ENCODE measurements at regions not wholly inside any gene's neighbourhood (a gene's known extent, or its start where the extent isn't known, plus 50 kb on each side); places are given as distances from the start of the nearest gene placed in this dataset.
"Not testable (repeated sequence)": the region's sequence is repeated elsewhere in the genome, so short reads cannot be mapped to it uniquely, and the experiment has no call there.

DNA sequence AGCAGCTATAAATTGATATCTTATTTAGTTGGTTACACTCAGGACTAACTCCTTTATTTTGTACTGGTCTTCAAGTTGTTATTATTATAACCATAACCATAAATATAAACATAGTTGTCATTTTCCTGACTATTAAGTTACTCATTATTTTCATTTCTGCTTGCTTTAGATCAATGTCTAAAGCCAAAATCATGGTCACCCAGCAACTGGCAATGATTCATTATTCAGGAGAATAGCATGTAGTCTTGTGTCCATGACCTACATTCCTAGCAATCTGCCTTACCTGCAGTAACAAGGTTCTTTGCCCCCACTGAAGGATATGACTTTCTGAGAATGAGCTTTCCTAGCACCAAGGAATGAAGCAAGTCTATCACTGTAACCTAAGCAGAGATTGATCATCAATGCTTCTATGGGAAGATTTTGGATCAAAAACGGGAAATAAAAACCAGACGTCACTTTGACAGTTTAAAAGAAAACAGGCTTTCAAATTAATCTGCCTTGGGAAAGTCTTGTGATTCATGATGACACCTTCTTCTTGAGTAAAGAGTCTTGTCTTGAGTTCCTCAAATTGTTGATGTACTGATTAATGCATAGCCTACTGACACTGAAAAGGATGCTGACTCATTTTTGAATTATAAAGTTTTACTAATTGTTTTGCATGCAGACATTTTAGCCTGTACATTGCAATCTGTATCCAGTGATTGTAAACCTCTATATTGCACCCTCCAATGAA, 203.3 kb upstream of the IVNS1ABP start:
- Histone ChIP-seq H3K4me3 (ENCODE audit: low read length) (no peak overlapping the region), H3K9ac (ENCODE audit: low read depth, low read length) (no peak overlapping the region), H3K9me3 (ENCODE audit: insufficient read depth, low read depth, low read length) (peaks cover 57% of the 10 kb centered on the region), H3K27ac (ENCODE audit: low read length) (no peak overlapping the region), H3K27me3 (ENCODE audit: insufficient read depth, low read length) (no peaks in the 10 kb centered on the region), H3K36me3 (ENCODE audit: insufficient read depth, low read depth, low read length) (no peaks in the 10 kb centered on the region), H3K4me1 (ENCODE audit: insufficient read depth, low read length) (no peaks in the 10 kb centered on the region)

DNA sequence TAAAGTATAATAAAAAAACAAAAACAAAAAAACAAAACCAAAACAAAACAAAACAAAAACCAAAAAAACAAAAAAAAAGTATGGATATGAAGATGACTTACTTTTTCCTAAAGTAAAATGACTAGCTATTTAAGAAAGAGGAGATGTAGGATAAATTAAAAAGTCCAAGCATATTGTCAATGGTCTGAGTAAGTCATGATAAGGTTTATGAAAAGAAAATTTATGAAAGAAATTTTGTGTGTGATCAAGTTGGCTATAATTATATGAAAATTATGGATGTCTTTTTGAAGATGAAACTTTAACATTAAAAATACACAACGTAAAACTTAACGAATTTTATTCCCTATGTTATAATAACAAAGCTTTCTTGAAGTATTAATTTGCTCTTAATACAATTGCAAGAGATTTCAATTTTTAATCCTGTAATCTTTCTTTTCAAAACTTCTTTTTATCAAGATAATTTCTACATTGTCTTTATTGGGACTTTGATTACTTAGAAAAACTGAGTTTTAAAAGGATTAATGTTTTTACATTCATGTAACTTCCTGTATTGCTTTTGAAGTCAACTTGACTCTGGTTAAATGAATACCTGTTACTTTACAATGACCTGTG, 200.9 kb upstream of the IVNS1ABP start:
- H3K36me3 ChIP-seq (ENCODE audit: insufficient read depth, low read depth, low read length): no peaks in the 10 kb centered on the region
- no peak overlapping the region for H3K9ac ChIP-seq (ENCODE audit: low read depth, low read length)
- no peak overlapping the region for H3K27ac ChIP-seq (ENCODE audit: low read length)
- no peaks in the 10 kb centered on the region for H3K4me1 ChIP-seq (ENCODE audit: insufficient read depth, low read length)
- H3K4me3 ChIP-seq (ENCODE audit: low read length): no peak overlapping the region; the same call in 1 of the 2 replicates
- H3K9me3 ChIP-seq (ENCODE audit: insufficient read depth, low read depth, low read length): peaks cover 45% of the 10 kb centered on the region
- no peaks in the 10 kb centered on the region for H3K27me3 ChIP-seq (ENCODE audit: insufficient read depth, low read length)

DNA sequence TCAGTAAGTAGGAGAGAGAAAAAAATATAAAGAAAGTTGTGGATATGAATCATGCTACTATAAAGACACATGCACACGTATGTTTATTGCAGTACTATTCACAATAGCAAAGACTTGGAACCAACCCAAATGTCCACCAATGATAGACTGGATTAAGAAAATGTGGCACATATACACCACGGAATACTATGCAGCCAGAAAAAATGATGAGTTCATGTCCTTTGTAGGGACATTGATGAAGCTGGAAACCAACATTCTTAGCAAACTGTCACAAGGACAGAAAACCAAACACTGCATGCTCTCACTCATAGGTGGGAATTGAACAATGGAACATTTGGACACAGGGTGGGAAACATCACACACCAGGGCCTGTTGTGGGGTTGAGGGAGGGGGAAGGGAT, 200.3 kb upstream of the IVNS1ABP start:
- H3K9me3 ChIP-seq (ENCODE audit: insufficient read depth, low read depth, low read length): peaks cover 44% of the 10 kb centered on the region
- not testable (repeated sequence) for H3K4me3 ChIP-seq (ENCODE audit: low read length); H3K27me3 ChIP-seq (ENCODE audit: insufficient read depth, low read length); H3K27ac ChIP-seq (ENCODE audit: low read length); H3K36me3 ChIP-seq (ENCODE audit: insufficient read depth, low read depth, low read length); H3K4me1 ChIP-seq (ENCODE audit: insufficient read depth, low read length); H3K9ac ChIP-seq (ENCODE audit: low read depth, low read length)

DNA sequence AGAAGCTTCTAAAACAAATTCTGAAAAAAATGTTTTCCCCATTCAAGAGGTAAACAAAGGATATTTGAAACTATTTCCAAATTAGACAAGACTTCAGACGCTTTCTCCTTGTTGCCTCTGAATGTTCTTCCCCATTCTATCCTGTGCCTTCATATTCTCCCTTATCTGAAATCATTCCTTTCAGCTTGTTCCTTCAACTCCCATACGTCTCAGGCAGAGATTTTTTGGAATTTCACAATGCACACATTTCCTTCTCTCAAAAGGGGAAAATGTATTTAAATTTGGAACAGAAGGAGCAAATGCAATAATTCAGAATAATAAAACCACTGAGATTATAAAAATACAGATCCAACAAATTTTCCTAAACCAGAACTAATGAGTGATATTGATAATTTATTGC, 198.7 kb upstream of the IVNS1ABP start:
- Histone ChIP-seq H3K9me3 (ENCODE audit: insufficient read depth, low read depth, low read length) (peaks cover 44% of the 10 kb centered on the region), H3K4me1 (ENCODE audit: insufficient read depth, low read length) (no peaks in the 10 kb centered on the region), H3K9ac (ENCODE audit: low read depth, low read length) (no peak overlapping the region), H3K27ac (ENCODE audit: low read length) (no peak overlapping the region), H3K27me3 (ENCODE audit: insufficient read depth, low read length) (no peaks in the 10 kb centered on the region), H3K4me3 (ENCODE audit: low read length) (no peak overlapping the region), H3K36me3 (ENCODE audit: insufficient read depth, low read depth, low read length) (no peaks in the 10 kb centered on the region)

DNA sequence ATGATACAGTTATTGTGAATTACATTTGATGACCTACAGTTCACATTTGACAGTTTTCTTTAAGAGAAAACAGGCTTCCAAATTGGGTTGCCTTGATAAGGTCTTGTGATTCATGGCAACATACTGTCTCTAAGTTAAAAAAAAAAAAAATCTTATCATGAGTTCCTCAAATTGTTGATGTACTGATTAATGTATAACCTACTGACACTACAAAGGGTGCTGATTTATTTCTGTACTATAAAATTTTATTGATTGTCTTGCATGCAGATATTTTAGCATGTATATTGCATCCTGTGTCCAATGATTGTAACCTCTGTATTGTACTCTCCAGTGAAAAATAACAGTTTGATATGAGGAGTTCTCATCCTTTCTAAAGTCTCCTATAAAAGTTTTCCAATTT, 197.3 kb upstream of the IVNS1ABP start:
- Histone ChIP-seq H3K27me3 (ENCODE audit: insufficient read depth, low read length) (no peaks in the 10 kb centered on the region), H3K9me3 (ENCODE audit: insufficient read depth, low read depth, low read length) (peaks cover 37% of the 10 kb centered on the region), H3K36me3 (ENCODE audit: insufficient read depth, low read depth, low read length) (no peaks in the 10 kb centered on the region)

DNA sequence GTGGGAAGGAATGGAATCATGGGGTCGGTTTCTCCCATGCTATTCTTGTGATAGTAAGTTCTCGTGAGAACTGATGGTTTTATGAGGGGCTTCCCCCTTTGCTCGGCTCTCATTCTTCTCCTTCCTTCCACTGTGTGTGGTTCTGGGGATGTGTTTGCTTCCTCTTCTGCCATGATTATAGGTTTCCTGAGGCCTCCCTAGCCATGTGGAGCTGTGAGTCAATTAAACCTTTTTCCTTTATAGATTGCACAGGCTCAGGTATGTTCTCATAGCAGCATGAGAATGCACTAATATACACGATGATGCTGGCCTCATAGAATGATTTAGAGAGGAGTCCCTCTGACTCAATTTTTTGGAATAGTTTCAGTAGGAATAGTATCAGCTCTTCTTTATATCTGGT, 195.4 kb upstream of the IVNS1ABP start:
- Histone ChIP-seq H3K9me3 (ENCODE audit: insufficient read depth, low read depth, low read length) (peaks cover 19% of the 10 kb centered on the region), H3K27ac (ENCODE audit: low read length) (no peak overlapping the region), H3K4me1 (ENCODE audit: insufficient read depth, low read length) (no peaks in the 10 kb centered on the region), H3K9ac (ENCODE audit: low read depth, low read length) (no peak overlapping the region), H3K4me3 (ENCODE audit: low read length) (no peak overlapping the region), H3K27me3 (ENCODE audit: insufficient read depth, low read length) (no peaks in the 10 kb centered on the region), H3K36me3 (ENCODE audit: insufficient read depth, low read depth, low read length) (no peaks in the 10 kb centered on the region)

More for the DNA sequence above, 197.3 kb upstream of the IVNS1ABP start:
- Histone ChIP-seq H3K4me1 (ENCODE audit: insufficient read depth, low read length) (no peaks in the 10 kb centered on the region), H3K9ac (ENCODE audit: low read depth, low read length) (no peak overlapping the region), H3K4me3 (ENCODE audit: low read length) (no peak overlapping the region), H3K27ac (ENCODE audit: low read length) (no peak overlapping the region)

DNA sequence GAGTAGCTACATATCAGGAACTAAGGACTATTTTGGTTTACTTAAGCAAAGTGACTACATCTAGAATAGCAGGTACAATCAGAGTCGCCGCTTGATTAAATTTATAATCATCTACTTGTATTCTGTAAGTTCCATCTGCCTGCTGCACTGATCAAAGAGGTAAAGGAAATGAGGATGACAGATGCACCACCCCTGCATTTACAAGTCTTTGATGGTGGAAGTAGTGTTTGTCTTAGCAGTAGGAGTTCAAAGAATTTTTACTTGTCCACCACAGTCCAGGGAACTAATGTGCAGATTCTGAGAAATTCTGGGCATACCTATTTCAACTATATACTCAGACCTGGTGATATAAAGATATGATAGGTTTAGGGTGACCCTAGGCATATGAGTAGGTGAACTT, 184.1 kb upstream of the IVNS1ABP start:
- H3K4me3 ChIP-seq (ENCODE audit: low read length): no peak overlapping the region
- no peaks in the 10 kb centered on the region for H3K27me3 ChIP-seq (ENCODE audit: insufficient read depth, low read length)
- no peaks in the 10 kb centered on the region for H3K36me3 ChIP-seq (ENCODE audit: insufficient read depth, low read depth, low read length)
- H3K4me1 ChIP-seq (ENCODE audit: insufficient read depth, low read length): no peaks in the 10 kb centered on the region
- H3K9me3 ChIP-seq (ENCODE audit: insufficient read depth, low read depth, low read length): peaks cover under 1% of the 10 kb centered on the region; the same call in 1 of the 2 replicates
- H3K27ac ChIP-seq (ENCODE audit: low read length): no peak overlapping the region
- H3K9ac ChIP-seq (ENCODE audit: low read depth, low read length): no peak overlapping the region

DNA sequence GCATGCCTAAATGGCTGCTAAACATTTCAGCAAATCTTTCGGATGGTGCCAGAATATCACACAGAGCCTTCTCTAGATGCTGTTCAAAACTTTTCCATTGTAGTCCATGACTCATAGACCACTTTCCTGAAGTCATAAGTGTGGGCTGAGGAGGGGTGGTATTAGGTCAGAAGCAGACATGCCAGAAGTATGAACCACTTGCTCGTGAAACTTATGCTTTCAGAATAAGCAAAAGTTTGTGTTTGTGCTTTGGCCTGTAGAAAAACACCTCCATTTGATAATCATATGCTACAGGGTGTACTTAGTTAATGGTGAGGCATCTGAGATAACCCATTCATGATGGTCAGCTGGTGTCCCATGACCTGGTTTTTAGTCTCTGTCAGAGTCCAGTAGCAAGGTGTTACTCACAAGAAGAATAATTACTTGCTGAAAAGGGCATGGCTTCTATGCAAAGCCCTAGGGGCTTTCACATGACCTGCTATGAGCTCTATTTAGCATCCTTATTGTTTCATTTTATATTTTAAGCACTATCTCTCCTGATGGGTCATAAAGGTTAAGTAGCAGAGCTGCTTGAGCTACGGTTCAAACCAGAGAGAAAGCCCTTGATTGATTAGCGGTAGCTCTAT, 183.1 kb upstream of the IVNS1ABP start:
- Histone ChIP-seq H3K36me3 (ENCODE audit: insufficient read depth, low read depth, low read length) (no peaks in the 10 kb centered on the region), H3K9ac (ENCODE audit: low read depth, low read length) (no peak overlapping the region), H3K27me3 (ENCODE audit: insufficient read depth, low read length) (no peaks in the 10 kb centered on the region), H3K4me3 (ENCODE audit: low read length) (no peak overlapping the region), H3K9me3 (ENCODE audit: insufficient read depth, low read depth, low read length) (no peaks in the 10 kb centered on the region), H3K4me1 (ENCODE audit: insufficient read depth, low read length) (no peaks in the 10 kb centered on the region), H3K27ac (ENCODE audit: low read length) (no peak overlapping the region)

DNA sequence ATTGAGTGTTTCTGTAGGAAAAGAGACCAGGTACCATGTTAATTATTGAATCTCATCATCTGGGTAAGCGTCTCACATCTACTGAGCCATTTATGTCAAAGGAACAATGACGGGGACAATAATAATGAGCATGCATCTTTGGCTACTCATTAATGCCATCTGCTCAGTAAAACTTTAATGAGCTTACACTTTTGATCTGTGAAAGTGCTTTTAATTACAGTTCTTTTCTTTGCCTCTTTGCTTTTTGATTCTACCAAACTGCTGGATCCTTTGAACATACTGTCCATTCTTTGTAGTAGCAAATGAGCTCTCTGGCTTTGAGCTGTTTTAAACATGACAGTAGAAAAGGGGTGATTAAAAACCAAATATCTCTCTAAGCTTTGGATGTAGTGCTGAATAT, 181.2 kb upstream of the IVNS1ABP start:
- Histone ChIP-seq H3K36me3 (ENCODE audit: insufficient read depth, low read depth, low read length) (no peaks in the 10 kb centered on the region), H3K4me1 (ENCODE audit: insufficient read depth, low read length) (no peaks in the 10 kb centered on the region), H3K4me3 (ENCODE audit: low read length) (no peak overlapping the region), H3K27ac (ENCODE audit: low read length) (no peak overlapping the region), H3K9ac (ENCODE audit: low read depth, low read length) (no peak overlapping the region), H3K9me3 (ENCODE audit: insufficient read depth, low read depth, low read length) (no peaks in the 10 kb centered on the region), H3K27me3 (ENCODE audit: insufficient read depth, low read length) (no peaks in the 10 kb centered on the region)

DNA sequence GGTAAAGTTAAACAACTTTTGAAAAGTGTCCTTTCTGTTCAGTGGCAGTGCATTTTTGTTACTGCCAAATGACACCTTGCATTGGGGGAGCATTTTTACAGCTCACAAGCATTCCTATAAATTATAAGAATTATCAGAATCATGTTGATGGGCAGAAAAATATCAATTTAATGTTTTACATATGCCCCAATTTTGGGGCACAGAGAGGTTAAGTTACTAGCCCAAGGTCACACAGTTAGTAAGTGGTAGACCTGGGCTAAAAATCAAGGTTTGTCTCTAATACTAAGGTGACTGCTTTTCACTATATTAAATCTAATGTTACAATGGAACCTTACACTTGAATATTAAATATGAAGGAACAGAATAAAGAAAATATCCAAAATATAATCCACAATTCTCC, 180.1 kb upstream of the IVNS1ABP start:
- Histone ChIP-seq H3K36me3 (ENCODE audit: insufficient read depth, low read depth, low read length) (no peaks in the 10 kb centered on the region), H3K4me3 (ENCODE audit: low read length) (no peak overlapping the region)

DNA sequence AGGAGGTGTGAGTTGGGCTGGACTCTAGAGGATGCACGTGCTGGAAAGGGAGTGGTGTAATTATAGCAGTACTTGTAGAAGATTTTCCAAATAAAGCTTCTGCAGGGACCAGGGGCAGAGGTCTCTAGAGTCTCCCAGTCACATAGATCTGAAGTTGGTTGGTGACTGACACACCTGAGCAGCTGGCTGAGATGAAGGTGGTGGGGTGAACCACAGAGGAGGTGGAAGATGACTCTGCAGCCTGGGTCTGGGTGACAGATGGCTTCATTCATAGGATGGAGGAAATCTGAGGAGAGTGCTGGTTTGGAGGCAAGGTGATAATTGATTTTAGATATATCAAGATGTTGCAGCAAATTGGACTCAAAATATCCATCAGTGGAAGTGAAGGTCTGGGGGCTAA, 178.9 kb upstream of the IVNS1ABP start:
- H3K27ac ChIP-seq (ENCODE audit: low read length): no peak overlapping the region
- H3K36me3 ChIP-seq (ENCODE audit: insufficient read depth, low read depth, low read length): no peaks in the 10 kb centered on the region
- no peaks in the 10 kb centered on the region for H3K4me1 ChIP-seq (ENCODE audit: insufficient read depth, low read length)
- no peaks in the 10 kb centered on the region for H3K9me3 ChIP-seq (ENCODE audit: insufficient read depth, low read depth, low read length)
- H3K27me3 ChIP-seq (ENCODE audit: insufficient read depth, low read length): no peaks in the 10 kb centered on the region
- no peak overlapping the region for H3K4me3 ChIP-seq (ENCODE audit: low read length)
- no peak overlapping the region for H3K9ac ChIP-seq (ENCODE audit: low read depth, low read length)

More for the DNA sequence above, 180.1 kb upstream of the IVNS1ABP start:
- H3K9me3 ChIP-seq (ENCODE audit: insufficient read depth, low read depth, low read length): no peaks in the 10 kb centered on the region
- no peak overlapping the region for H3K9ac ChIP-seq (ENCODE audit: low read depth, low read length)
- no peak overlapping the region for H3K27ac ChIP-seq (ENCODE audit: low read length)
- no peaks in the 10 kb centered on the region for H3K27me3 ChIP-seq (ENCODE audit: insufficient read depth, low read length)
- no peaks in the 10 kb centered on the region for H3K4me1 ChIP-seq (ENCODE audit: insufficient read depth, low read length)

DNA sequence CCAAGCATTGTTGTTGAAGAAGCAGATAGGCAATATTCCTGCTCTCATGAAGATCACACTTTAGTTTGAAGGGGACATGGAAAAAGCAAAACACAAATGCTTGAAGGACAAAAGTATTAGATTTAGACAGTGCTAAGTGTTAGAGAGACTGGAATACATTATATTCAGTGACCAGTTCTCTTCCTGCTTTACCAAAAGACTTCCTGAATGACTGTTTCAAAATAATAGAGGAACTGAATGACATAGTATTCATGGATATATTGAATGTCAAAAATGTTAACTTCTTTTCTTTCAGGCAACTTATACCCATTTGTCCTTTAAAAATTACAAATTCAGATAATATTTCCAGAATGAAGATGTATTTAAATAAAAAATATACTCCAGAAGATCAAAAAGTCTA, 178.0 kb upstream of the IVNS1ABP start:
- Histone ChIP-seq H3K27me3 (ENCODE audit: insufficient read depth, low read length) (no peaks in the 10 kb centered on the region), H3K4me3 (ENCODE audit: low read length) (no peak overlapping the region), H3K9ac (ENCODE audit: low read depth, low read length) (no peak overlapping the region), H3K27ac (ENCODE audit: low read length) (no peak overlapping the region), H3K4me1 (ENCODE audit: insufficient read depth, low read length) (no peaks in the 10 kb centered on the region), H3K9me3 (ENCODE audit: insufficient read depth, low read depth, low read length) (no peaks in the 10 kb centered on the region), H3K36me3 (ENCODE audit: insufficient read depth, low read depth, low read length) (no peaks in the 10 kb centered on the region)
